Calu3 (cell line): ENCODE measurements at regions not wholly inside any gene's neighbourhood (a gene's known extent, or its start where the extent isn't known, plus 50 kb on each side); places are given as distances from the start of the nearest gene placed in this dataset.

Experiments
- BruUV-seq: library from RNA; stranded (reverse); fragments of 400-500 nt; replicated peaks from 2 replicates; lab custom pipeline; 2021; lab: Mats Ljungman, UMichigan
- CTCF ChIA-PET: fragments of 300-600 bp; sonication (Branson Sonifier 250); formaldehyde crosslinking; loops from one replicate; lab custom pipeline; 2022; ENCODE audit warnings: antibody characterized with exemption; lab: Charles Lee
- DNase-seq: peaks from one replicate; pipeline ENCODE4 v3.0.0; 2022
- H3K27ac Mint-ChIP-seq: one replicate; pipeline ENCODE4 v1.8.0; 2022; ENCODE audit warnings: mixed read lengths; ENCODE audit not compliant: unreplicated experiment
- H3K27me3 Mint-ChIP-seq: one replicate; pipeline ENCODE4 v1.8.0; 2022; ENCODE audit warnings: mixed read lengths; ENCODE audit not compliant: unreplicated experiment
- H3K36me3 Mint-ChIP-seq: one replicate; pipeline ENCODE4 v1.8.0; 2022; ENCODE audit warnings: mild to moderate bottlenecking, moderate library complexity, mixed read lengths; ENCODE audit not compliant: insufficient read depth, unreplicated experiment
- H3K4me1 Mint-ChIP-seq: one replicate; pipeline ENCODE4 v1.8.0; 2022; ENCODE audit warnings: mild to moderate bottlenecking, low read depth, mixed read lengths; ENCODE audit not compliant: unreplicated experiment
- H3K4me3 Mint-ChIP-seq: one replicate; pipeline ENCODE4 v1.8.0; 2022; ENCODE audit warnings: mild to moderate bottlenecking, low read depth, moderate library complexity, mixed read lengths; ENCODE audit not compliant: unreplicated experiment
- H3K9me3 Mint-ChIP-seq: one replicate; pipeline ENCODE4 v1.8.0; 2022; ENCODE audit warnings: low read depth, mixed read lengths; ENCODE audit not compliant: unreplicated experiment
- intact Hi-C: fragments of 100-400 bp; cut with micrococcal nuclease; formaldehyde crosslinking; loops from one replicate; pipeline ENCODE4 v1.10.0; 2022; ENCODE audit not compliant: unreplicated experiment
- TF ChIP-seq, protein P1 (sequence below): fragments of 200-600 bp; IDR thresholded peaks from one replicate; pipeline ENCODE4 v1.8.0; 2022; ENCODE audit warnings: antibody characterized with exemption; ENCODE audit not compliant: unreplicated experiment

DNA sequence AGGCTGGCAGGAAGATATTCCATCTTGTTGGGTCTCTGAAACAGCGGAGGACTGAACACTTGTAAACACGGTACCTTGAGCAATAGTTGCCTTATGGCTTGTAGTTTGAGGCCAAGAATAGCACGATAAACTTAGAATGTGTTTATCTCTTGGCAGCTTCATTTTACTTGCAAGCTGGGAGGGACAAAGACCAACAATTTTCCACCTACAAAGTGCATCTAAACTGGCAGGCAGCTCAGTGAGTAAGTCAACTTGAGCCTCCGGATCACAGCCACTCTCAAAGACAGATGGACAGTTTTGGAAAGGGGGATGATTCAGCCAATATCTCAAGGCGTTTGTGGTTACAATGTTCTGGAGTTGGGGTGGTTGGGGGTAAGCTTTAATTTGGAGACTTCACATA, 652.6 kb downstream of the CETN3 start:
- Mint-ChIP-seq H3K36me3 (no peaks in the 10 kb centered on the region), H3K27ac (no peak overlapping the region), H3K27me3 (no peaks in the 10 kb centered on the region), H3K4me1 (no peaks in the 10 kb centered on the region), H3K4me3 (no peak overlapping the region), H3K9me3 (no peaks in the 10 kb centered on the region)
- CTCF ChIA-PET: no interaction called here
- TF ChIP-seq, protein P1, sequence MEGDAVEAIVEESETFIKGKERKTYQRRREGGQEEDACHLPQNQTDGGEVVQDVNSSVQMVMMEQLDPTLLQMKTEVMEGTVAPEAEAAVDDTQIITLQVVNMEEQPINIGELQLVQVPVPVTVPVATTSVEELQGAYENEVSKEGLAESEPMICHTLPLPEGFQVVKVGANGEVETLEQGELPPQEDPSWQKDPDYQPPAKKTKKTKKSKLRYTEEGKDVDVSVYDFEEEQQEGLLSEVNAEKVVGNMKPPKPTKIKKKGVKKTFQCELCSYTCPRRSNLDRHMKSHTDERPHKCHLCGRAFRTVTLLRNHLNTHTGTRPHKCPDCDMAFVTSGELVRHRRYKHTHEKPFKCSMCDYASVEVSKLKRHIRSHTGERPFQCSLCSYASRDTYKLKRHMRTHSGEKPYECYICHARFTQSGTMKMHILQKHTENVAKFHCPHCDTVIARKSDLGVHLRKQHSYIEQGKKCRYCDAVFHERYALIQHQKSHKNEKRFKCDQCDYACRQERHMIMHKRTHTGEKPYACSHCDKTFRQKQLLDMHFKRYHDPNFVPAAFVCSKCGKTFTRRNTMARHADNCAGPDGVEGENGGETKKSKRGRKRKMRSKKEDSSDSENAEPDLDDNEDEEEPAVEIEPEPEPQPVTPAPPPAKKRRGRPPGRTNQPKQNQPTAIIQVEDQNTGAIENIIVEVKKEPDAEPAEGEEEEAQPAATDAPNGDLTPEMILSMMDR: no peak
- intact Hi-C loops: no loop called here
- DNase-seq: no peak
- BruUV-seq: no TSS peak

GRCh38 chr5:89755024-89755423, 654.5 kb downstream of the CETN3 start:
- no peaks in the 10 kb centered on the region for H3K36me3 Mint-ChIP-seq
- intact Hi-C loops: no loop called here
- no peak overlapping the region for H3K4me3 Mint-ChIP-seq
- H3K27ac Mint-ChIP-seq: no peak overlapping the region
- H3K9me3 Mint-ChIP-seq: no peaks in the 10 kb centered on the region
- no TSS peak for BruUV-seq
- no peaks in the 10 kb centered on the region for H3K4me1 Mint-ChIP-seq
- H3K27me3 Mint-ChIP-seq: no peaks in the 10 kb centered on the region
- DNase-seq: no peak
- CTCF ChIA-PET: no interaction called here
- TF ChIP-seq, protein P1: no peak

GRCh38 chr5:89735082-89735481, 674.5 kb downstream of the CETN3 start:
- TF ChIP-seq, protein P1: no peak
- no peaks in the 10 kb centered on the region for H3K9me3 Mint-ChIP-seq
- no TSS peak for BruUV-seq
- peaks cover 2% of the 10 kb centered on the region for H3K4me1 Mint-ChIP-seq
- no peak overlapping the region for H3K4me3 Mint-ChIP-seq
- no peak for DNase-seq
- no peak overlapping the region for H3K27ac Mint-ChIP-seq
- CTCF ChIA-PET: interaction anchor here (1.6 kb wide), 1 partner anchor 13 kb away, joined by 3 read pairs; no protein-coding TSS in a partner anchor
- intact Hi-C loops: loop anchor here (10.0 kb wide), 1 partner anchor 450 kb away; no protein-coding TSS in a partner anchor
- H3K27me3 Mint-ChIP-seq: no peaks in the 10 kb centered on the region
- H3K36me3 Mint-ChIP-seq: no peaks in the 10 kb centered on the region

GRCh38 chr5:89733772-89734171, 675.8 kb downstream of the CETN3 start:
- BruUV-seq: no TSS peak
- H3K4me1 Mint-ChIP-seq: peaks cover 9% of the 10 kb centered on the region
- CTCF ChIA-PET: interaction anchor here (0.6 kb wide), 1 partner anchor 1570 kb away, joined by 3 read pairs; no protein-coding TSS in a partner anchor
- no peaks in the 10 kb centered on the region for H3K36me3 Mint-ChIP-seq
- H3K9me3 Mint-ChIP-seq: no peaks in the 10 kb centered on the region
- TF ChIP-seq, protein P1: no peak
- intact Hi-C loops: loop anchor here (2.0 to 10.0 kb wide), 3 partner anchors 451 to 1005 kb away; no protein-coding TSS in a partner anchor
- H3K27ac Mint-ChIP-seq: no peak overlapping the region
- no peak overlapping the region for H3K4me3 Mint-ChIP-seq
- no peak for DNase-seq
- H3K27me3 Mint-ChIP-seq: no peaks in the 10 kb centered on the region
